MV-4-11 (cell line): ENCODE measurements at regions not wholly inside any gene's neighbourhood (a gene's known extent, or its start where the extent isn't known, plus 50 kb on each side); places are given as distances from the start of the nearest gene placed in this dataset.

Experiments used
- DNase-seq: peaks from one replicate; lab custom pipeline; 2025; lab: John Stamatoyannopoulos, UW

- DNase-seq = no peak
Measured at GRCh38 chr18:22113144-22113844, 56.1 kb upstream of the GATA6 start.

GRCh38 chr18:22114526-22115321, 54.7 kb upstream of the GATA6 start:
- no peak for DNase-seq

GRCh38 chr18:22115573-22115972, 53.8 kb upstream of the GATA6 start:
- DNase-seq = no peak
